HEK293 (cell line): ENCODE measurements at regions not wholly inside any gene's neighbourhood (a gene's known extent, or its start where the extent isn't known, plus 50 kb on each side); places are given as distances from the start of the nearest gene placed in this dataset.

ENCODE experiments used
- REST ChIP-seq: fragments of 450-650 bp; formaldehyde crosslinking; IDR thresholded peaks from 2 replicates; pipeline ENCODE4 v1.5.1; 2016; ENCODE audit warnings: missing biosample characterization, missing genetic modification characterization
- SP7 ChIP-seq: fragments of 450-650 bp; formaldehyde crosslinking; IDR thresholded peaks from 2 replicates; pipeline ENCODE4 v1.5.1; 2016; ENCODE audit warnings: missing biosample characterization, missing genetic modification characterization
- YY1 ChIP-seq: fragments of 450-650 bp; formaldehyde crosslinking; IDR thresholded peaks from 2 replicates; pipeline ENCODE4 v1.5.1; 2018; ENCODE audit warnings: missing biosample characterization, missing genetic modification characterization
- ZBTB26 ChIP-seq: fragments of 450-650 bp; formaldehyde crosslinking; optimal IDR thresholded peaks from 2 replicates; pipeline ENCODE3; 2016; ENCODE audit warnings: missing biosample characterization, mild to moderate bottlenecking, missing genetic modification characterization

GRCh38 chr4:62849696-62850095, 1559.6 kb downstream of the TECRL start:
- TF ChIP-seq YY1 (no peak), ZBTB26 (tag by site-specific recombination) (no peak), SP7 (tag by site-specific recombination) (no peak), REST (tag by site-specific recombination) (no peak)
